Muscle of leg (tissue), 3 donors: ENCODE measurements at regions not wholly inside any gene's neighbourhood (a gene's known extent, or its start where the extent isn't known, plus 50 kb on each side); places are given as distances from the start of the nearest gene placed in this dataset.

Experiments
- DNase-seq: peaks from one replicate; pipeline ENCODE4 v3.0.0; 2013
- H3K27ac ChIP-seq: one replicate; pipeline ENCODE4 v1.5.1; 2013; ENCODE audit warnings: mild to moderate bottlenecking, low read length, control low read depth
- H3K27me3 ChIP-seq: one replicate; pipeline ENCODE4 v1.6.1; 2013; ENCODE audit warnings: low read length; ENCODE audit not compliant: control insufficient read depth, insufficient read depth
- H3K36me3 ChIP-seq: one replicate; pipeline ENCODE4 v1.6.1; 2013; ENCODE audit warnings: low read length; ENCODE audit not compliant: control insufficient read depth, insufficient read depth
- H3K4me1 ChIP-seq: one replicate; pipeline ENCODE4 v1.6.1; 2013; ENCODE audit warnings: low read length; ENCODE audit not compliant: control insufficient read depth, insufficient read depth
- H3K4me3 ChIP-seq: one replicate; pipeline ENCODE4 v1.5.1; 2013; ENCODE audit warnings: low read length, control low read depth
- H3K9me3 ChIP-seq: replicated peaks from 2 replicates; pipeline ENCODE4 v1.6.1; 2013; ENCODE audit warnings: low read depth, low read length; ENCODE audit not compliant: control insufficient read depth
- WGBS: methylation state at CpG from one replicate; pipeline ENCODE4 v1.1.5; 2013; ENCODE audit warnings: missing lambda C conversion rate; ENCODE audit not compliant: insufficient coverage; 5-methylcytosine and 5-hydroxymethylcytosine counted together

- Histone ChIP-seq H3K9me3 (peaks cover 5% of the 10 kb centered on the region), H3K4me3 (no peak overlapping the region), H3K4me1 (no peaks in the 10 kb centered on the region), H3K36me3 (no peaks in the 10 kb centered on the region), H3K27ac (no peak overlapping the region), H3K27me3 (no peaks in the 10 kb centered on the region)
- WGBS: 83% methylated on average over 1 of the region's 4 CpGs
- DNase-seq: no peak
These were observed 66.0 kb upstream of the PREP start for GRCh38 chr6:105468850-105469249.

GRCh38 chr6:105460860-105461259, 58.0 kb upstream of the PREP start:
- 85% methylated on average over 2 of the region's 4 CpGs for WGBS
- H3K27me3 ChIP-seq: peaks cover 3% of the 10 kb centered on the region
- no peak overlapping the region for H3K27ac ChIP-seq
- no peaks in the 10 kb centered on the region for H3K36me3 ChIP-seq
- H3K4me3 ChIP-seq: no peak overlapping the region
- no peaks in the 10 kb centered on the region for H3K9me3 ChIP-seq
- no peak for DNase-seq
- H3K4me1 ChIP-seq: no peaks in the 10 kb centered on the region

GRCh38 chr6:105459864-105460263, 57.0 kb upstream of the PREP start:
- H3K4me1 ChIP-seq: no peaks in the 10 kb centered on the region
- no peak overlapping the region for H3K4me3 ChIP-seq
- peaks cover 3% of the 10 kb centered on the region for H3K27me3 ChIP-seq
- no CpG with 5 or more reads among the region's 1 CpG for WGBS
- no peaks in the 10 kb centered on the region for H3K36me3 ChIP-seq
- no peaks in the 10 kb centered on the region for H3K9me3 ChIP-seq
- H3K27ac ChIP-seq: no peak overlapping the region
- no peak for DNase-seq

GRCh38 chr6:105459049-105459448, 56.2 kb upstream of the PREP start:
- Histone ChIP-seq H3K27me3 (peaks cover 3% of the 10 kb centered on the region), H3K27ac (no peak overlapping the region), H3K36me3 (no peaks in the 10 kb centered on the region), H3K4me1 (no peaks in the 10 kb centered on the region), H3K4me3 (no peak overlapping the region), H3K9me3 (no peaks in the 10 kb centered on the region)
- DNase-seq: no peak
- 69% methylated on average over 2 of the region's 9 CpGs for WGBS

GRCh38 chr6:105458551-105458950, 55.7 kb upstream of the PREP start:
- no peak overlapping the region for H3K27ac ChIP-seq
- WGBS: no CpG with 5 or more reads among the region's 1 CpG
- no peak for DNase-seq
- H3K9me3 ChIP-seq: no peaks in the 10 kb centered on the region
- H3K4me1 ChIP-seq: no peaks in the 10 kb centered on the region
- H3K27me3 ChIP-seq: peaks cover 3% of the 10 kb centered on the region
- no peaks in the 10 kb centered on the region for H3K36me3 ChIP-seq
- no peak overlapping the region for H3K4me3 ChIP-seq

GRCh38 chr6:105458084-105458483, 55.2 kb upstream of the PREP start:
- Histone ChIP-seq H3K4me1 (no peaks in the 10 kb centered on the region), H3K27ac (no peak overlapping the region), H3K27me3 (peaks cover 3% of the 10 kb centered on the region), H3K4me3 (no peak overlapping the region), H3K9me3 (no peaks in the 10 kb centered on the region), H3K36me3 (no peaks in the 10 kb centered on the region)
- no peak for DNase-seq

- H3K4me3 ChIP-seq: no peak overlapping the region
- no peaks in the 10 kb centered on the region for H3K27me3 ChIP-seq
- H3K27ac ChIP-seq: no peak overlapping the region
- DNase-seq: peak; percentile 23
- H3K36me3 ChIP-seq: no peaks in the 10 kb centered on the region
- no peaks in the 10 kb centered on the region for H3K9me3 ChIP-seq
- no CpG with 5 or more reads among the region's 1 CpG for WGBS
- H3K4me1 ChIP-seq: no peaks in the 10 kb centered on the region
These were observed 51.1 kb upstream of the PREP start for GRCh38 chr6:105453968-105454367.

- WGBS: 47% methylated on average over 2 of the region's 8 CpGs
- H3K9me3 ChIP-seq: no peaks in the 10 kb centered on the region
- no peak overlapping the region for H3K27ac ChIP-seq
- no peaks in the 10 kb centered on the region for H3K27me3 ChIP-seq
- H3K4me3 ChIP-seq: no peak overlapping the region
- peak; percentile 16 for DNase-seq
- no peaks in the 10 kb centered on the region for H3K4me1 ChIP-seq
- no peaks in the 10 kb centered on the region for H3K36me3 ChIP-seq
These were observed 50.3 kb upstream of the PREP start for GRCh38 chr6:105452924-105453756.
